Fibroblast of villous mesenchyme (primary cell): ENCODE measurements at regions not wholly inside any gene's neighbourhood (a gene's known extent, or its start where the extent isn't known, plus 50 kb on each side); places are given as distances from the start of the nearest gene placed in this dataset.
"Not testable (repeated sequence)": the region's sequence is repeated elsewhere in the genome, so short reads cannot be mapped to it uniquely, and the experiment has no call there.

Experiments
- DNase-seq: peaks from one replicate; pipeline ENCODE4 v3.0.0-alpha.2; 2010; ENCODE audit warnings: low read depth
- H3K4me3 ChIP-seq: 2 replicates; pipeline ENCODE4 v1.5.1; 2011; ENCODE audit warnings: low read depth, mild to moderate bottlenecking, low read length
- TF ChIP-seq, protein P1 (sequence below): IDR thresholded peaks from 2 replicates; pipeline ENCODE4 v1.5.1; 2012; ENCODE audit warnings: low read depth, mild to moderate bottlenecking, low read length; ENCODE audit not compliant: insufficient read depth

DNA sequence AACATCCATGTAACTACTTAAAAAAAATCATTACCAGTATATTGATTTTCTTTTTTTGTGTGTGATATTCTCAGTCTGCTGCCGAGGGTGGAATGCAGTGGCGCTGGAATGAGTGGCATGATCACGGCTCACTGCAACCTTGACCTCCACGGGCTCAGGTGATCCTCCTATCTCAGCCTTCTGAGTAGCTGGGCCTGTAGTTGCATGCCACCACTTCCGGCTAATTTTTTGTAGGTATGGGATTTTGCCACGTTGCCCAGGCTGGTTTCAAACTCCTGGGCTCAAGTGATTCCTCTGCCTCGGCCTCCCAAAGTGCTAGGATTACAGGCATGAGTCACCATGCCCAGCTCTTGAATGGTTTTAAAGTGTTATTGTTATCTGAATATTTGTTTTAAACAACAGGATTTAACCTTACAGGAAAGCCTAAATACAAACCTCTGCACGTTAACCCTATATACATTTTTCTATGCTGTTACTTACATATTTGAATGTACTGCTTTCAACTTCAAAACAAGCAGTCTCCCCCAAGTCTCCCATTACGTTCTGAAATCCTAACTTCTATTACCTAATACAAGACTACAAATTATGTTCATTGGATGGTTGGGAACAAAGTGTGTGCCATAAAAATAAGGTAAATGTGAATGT lies 61.7 kb downstream of the KPNA2 start:
- no peak for DNase-seq
- H3K4me3 ChIP-seq: no peak overlapping the region
- TF ChIP-seq, protein P1, sequence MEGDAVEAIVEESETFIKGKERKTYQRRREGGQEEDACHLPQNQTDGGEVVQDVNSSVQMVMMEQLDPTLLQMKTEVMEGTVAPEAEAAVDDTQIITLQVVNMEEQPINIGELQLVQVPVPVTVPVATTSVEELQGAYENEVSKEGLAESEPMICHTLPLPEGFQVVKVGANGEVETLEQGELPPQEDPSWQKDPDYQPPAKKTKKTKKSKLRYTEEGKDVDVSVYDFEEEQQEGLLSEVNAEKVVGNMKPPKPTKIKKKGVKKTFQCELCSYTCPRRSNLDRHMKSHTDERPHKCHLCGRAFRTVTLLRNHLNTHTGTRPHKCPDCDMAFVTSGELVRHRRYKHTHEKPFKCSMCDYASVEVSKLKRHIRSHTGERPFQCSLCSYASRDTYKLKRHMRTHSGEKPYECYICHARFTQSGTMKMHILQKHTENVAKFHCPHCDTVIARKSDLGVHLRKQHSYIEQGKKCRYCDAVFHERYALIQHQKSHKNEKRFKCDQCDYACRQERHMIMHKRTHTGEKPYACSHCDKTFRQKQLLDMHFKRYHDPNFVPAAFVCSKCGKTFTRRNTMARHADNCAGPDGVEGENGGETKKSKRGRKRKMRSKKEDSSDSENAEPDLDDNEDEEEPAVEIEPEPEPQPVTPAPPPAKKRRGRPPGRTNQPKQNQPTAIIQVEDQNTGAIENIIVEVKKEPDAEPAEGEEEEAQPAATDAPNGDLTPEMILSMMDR: no peak

DNA sequence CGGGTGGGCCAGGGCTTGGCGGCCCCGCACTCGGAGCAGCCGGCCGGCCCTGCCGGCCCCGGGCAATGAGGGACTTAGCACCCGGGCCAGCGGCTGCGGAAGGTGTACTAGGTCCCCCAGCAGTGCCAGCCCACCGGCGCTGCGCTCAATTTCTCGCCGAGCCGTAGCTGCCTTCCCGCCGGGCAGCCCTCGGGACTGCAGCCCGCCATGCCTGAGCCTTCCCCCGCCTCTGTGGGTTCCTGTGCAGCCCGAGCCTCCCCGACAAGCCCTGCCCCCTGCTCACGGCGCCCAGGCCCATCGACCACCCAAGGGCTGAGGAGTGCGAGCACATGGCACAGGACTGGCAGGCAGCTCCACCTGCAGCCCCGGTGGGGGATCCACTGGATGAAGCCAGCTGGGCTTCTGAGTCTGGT lies 63.8 kb downstream of the KPNA2 start:
- DNase-seq, H3K4me3 ChIP-seq: not testable (repeated sequence)

GRCh38 chr17:68100000-68100641 lies 64.6 kb downstream of the KPNA2 start:
- no peak overlapping the region for H3K4me3 ChIP-seq
- DNase-seq: no peak
- TF ChIP-seq, protein P1: no peak

DNA sequence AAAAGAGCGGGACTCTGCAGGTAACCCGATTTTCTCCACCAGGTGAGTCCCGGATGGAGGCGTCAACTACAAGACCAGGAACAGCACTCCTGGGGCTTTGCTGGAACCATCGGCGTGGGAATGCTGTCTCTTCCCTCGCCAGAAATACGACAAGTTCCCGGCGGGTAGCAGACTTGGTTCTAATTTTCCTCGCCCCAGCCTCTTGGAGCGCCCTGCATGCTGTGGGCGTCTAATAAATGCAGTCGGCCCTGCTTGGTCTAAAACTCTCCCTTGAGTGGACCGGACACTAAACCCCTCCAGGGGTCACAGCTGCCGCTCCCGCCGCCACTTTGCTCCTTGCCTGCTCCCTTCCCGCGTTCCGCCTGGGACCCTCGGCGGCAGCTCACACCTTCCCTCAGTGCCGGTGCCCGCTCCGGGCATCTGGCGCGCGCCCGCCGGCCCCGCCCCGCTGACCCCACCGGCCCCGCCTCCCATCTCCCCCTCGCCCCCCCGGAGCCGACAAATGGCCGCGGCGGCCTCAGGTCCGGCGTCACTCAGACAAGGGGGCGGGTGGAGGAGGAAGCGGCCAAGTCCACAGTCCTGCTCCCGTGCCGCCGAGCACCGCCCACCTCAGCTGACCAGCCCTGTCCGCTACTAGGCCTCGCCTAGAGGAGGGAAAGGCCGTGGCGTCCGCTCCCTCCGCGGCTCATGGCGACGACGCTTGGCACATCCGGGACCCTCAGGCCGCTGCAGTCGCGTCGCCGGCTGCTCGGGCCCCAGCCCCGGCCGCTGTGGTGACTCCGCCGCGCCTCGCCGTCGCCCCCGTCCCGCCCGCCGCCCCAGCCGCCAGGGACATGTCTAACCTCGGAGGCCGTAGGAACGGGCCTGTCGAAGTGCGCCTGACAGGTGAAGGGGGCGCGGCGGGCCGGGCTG lies 65.8 kb downstream of the KPNA2 start:
- H3K4me3 ChIP-seq: peak overlapping the region; percentile 83
- TF ChIP-seq, protein P1: no peak
- peak; percentile 93 for DNase-seq

GRCh38 chr17:68101987-68102314 lies 66.4 kb downstream of the KPNA2 start:
- H3K4me3 ChIP-seq: peak overlapping the region; percentile 83
- no peak for DNase-seq
- TF ChIP-seq, protein P1: no peak

DNA sequence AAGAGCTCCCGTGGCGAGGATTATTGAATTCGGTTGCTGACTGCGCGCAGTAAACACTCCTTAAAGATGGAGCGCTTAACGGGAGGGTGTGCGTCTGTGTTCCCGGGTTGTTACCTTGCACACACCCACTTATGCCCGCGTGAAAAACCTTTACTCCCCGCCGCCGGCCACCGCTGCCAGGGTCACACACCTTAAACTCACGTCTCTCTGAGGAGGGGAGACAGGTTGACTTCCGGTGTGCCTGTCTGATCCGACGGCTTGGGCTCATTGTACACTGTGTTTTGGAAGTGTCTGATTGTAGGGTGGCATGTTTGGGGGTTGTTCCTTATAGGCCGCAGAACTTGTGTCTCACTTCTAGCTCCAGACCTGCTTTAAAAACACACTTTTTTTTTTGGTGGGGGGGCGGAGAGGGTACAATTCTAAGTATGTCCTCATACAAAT lies 66.8 kb downstream of the KPNA2 start:
- peak overlapping the region; percentile 83 for H3K4me3 ChIP-seq
- TF ChIP-seq, protein P1: no peak
- DNase-seq: no peak

- peak overlapping the region; percentile 83 for H3K4me3 ChIP-seq
- DNase-seq: no peak
- TF ChIP-seq, protein P1: no peak
Observed at GRCh38 chr17:68103148-68103547, 67.6 kb downstream of the KPNA2 start.
